NB4 (cell line): ENCODE measurements at regions not wholly inside any gene's neighbourhood (a gene's known extent, or its start where the extent isn't known, plus 50 kb on each side); places are given as distances from the start of the nearest gene placed in this dataset.

Experiments
- DNase-seq: peaks from one replicate; pipeline ENCODE4 v3.0.0; 2010; ENCODE audit warnings: low read depth
- H3K4me3 ChIP-seq: one replicate; pipeline ENCODE4 v1.5.1; 2011; ENCODE audit warnings: mild to moderate bottlenecking, low read depth, low read length, moderate library complexity
- CTCF ChIP-seq: IDR thresholded peaks from one replicate; pipeline ENCODE4 v1.5.1; 2012; ENCODE audit warnings: low read depth, low read length
- MAX ChIP-seq: IDR thresholded peaks from 2 replicates; pipeline ENCODE4 v1.6.1; 2011; ENCODE audit warnings: low read depth, low read length
- MYC ChIP-seq: IDR thresholded peaks from 2 replicates; pipeline ENCODE4 v1.6.1; 2011; ENCODE audit warnings: low read depth, low read length
- POLR2A ChIP-seq: IDR thresholded peaks from 2 replicates; pipeline ENCODE4 v1.6.1; 2011; ENCODE audit warnings: mild to moderate bottlenecking; ENCODE audit not compliant: insufficient read length; ENCODE audit errors: extremely low read depth

GRCh38 chr16:49085686-49086085, 196.0 kb downstream of the CBLN1 start:
- H3K4me3 ChIP-seq, result no peak overlapping the region
- no peak for DNase-seq
- TF ChIP-seq MYC (no peak), CTCF (no peak)

GRCh38 chr16:49084628-49085390, 196.8 kb downstream of the CBLN1 start:
- peak; percentile 5 for DNase-seq
- no peak overlapping the region for H3K4me3 ChIP-seq
- TF ChIP-seq CTCF (no peak), POLR2A (no peak), MAX (peak; percentile 48), MYC (no peak)

- no peak overlapping the region for H3K4me3 ChIP-seq
- DNase-seq, result no peak
- TF ChIP-seq CTCF (no peak), MYC (no peak), MAX (no peak)
These were observed 200.1 kb downstream of the CBLN1 start for GRCh38 chr16:49081554-49081953.

- DNase-seq, result no peak
- H3K4me3 ChIP-seq, result no peak overlapping the region
- no peak for TF ChIP-seq MYC
- no peak for TF ChIP-seq CTCF
- TF ChIP-seq MAX, result no peak
These were observed 200.6 kb downstream of the CBLN1 start for GRCh38 chr16:49081086-49081485.

- H3K4me3 ChIP-seq, result no peak overlapping the region
- no peak for DNase-seq
- no peak for TF ChIP-seq MAX
- TF ChIP-seq MYC, result no peak
- TF ChIP-seq POLR2A, result no peak
These were observed 203.1 kb downstream of the CBLN1 start for GRCh38 chr16:49078571-49078970.

- TF ChIP-seq POLR2A (no peak), MAX (no peak), MYC (no peak), CTCF (no peak)
- DNase-seq, result no peak
- H3K4me3 ChIP-seq, result no peak overlapping the region
These were observed 203.5 kb downstream of the CBLN1 start for GRCh38 chr16:49078104-49078503.
